ENCODE measurements at regions not wholly inside any gene's neighbourhood (a gene's known extent, or its start where the extent isn't known, plus 50 kb on each side); places are given as distances from the start of the nearest gene placed in this dataset.
A peak's percentile ranks its signal among the peaks of the same experiment; 100 is the strongest.

GRCh38 chr15:91769476-91769875, 84.0 kb upstream of the SLCO3A1 start:
- DNase-seq, result no peak

- DNase-seq, result no peak
These were observed 83.6 kb upstream of the SLCO3A1 start for GRCh38 chr15:91769894-91770293.

GRCh38 chr15:91776104-91776503, 77.4 kb upstream of the SLCO3A1 start:
- DNase-seq, result no peak

- no peak for DNase-seq
These were observed 73.5 kb upstream of the SLCO3A1 start for GRCh38 chr15:91779960-91780359.

- no peak for DNase-seq
These were observed 73.1 kb upstream of the SLCO3A1 start for GRCh38 chr15:91780387-91780786.

GRCh38 chr15:91782221-91782620, 71.3 kb upstream of the SLCO3A1 start:
- DNase-seq, result no peak

- no peak for DNase-seq
These were observed 70.5 kb upstream of the SLCO3A1 start for GRCh38 chr15:91783008-91783407.

DNA sequence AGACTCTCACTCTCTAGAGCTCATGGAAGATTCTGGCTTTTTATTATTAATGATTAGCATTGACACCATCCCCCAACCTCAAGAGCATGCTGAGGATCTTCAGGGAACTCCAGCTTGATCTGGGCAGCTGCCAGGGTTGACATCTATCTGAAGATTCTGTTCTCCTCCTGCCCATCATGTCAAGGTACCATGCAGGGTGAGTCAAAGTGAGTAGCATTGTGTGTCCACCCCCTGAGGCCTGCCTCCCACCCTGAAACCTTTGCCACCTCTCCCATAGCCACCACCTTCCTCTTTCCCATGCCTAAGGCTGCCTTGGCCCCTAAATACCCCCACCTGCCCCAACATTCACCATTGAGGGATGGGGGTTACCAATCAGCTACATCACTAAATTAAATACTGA, 70.1 kb upstream of the SLCO3A1 start:
- DNase-seq, result no peak

DNA sequence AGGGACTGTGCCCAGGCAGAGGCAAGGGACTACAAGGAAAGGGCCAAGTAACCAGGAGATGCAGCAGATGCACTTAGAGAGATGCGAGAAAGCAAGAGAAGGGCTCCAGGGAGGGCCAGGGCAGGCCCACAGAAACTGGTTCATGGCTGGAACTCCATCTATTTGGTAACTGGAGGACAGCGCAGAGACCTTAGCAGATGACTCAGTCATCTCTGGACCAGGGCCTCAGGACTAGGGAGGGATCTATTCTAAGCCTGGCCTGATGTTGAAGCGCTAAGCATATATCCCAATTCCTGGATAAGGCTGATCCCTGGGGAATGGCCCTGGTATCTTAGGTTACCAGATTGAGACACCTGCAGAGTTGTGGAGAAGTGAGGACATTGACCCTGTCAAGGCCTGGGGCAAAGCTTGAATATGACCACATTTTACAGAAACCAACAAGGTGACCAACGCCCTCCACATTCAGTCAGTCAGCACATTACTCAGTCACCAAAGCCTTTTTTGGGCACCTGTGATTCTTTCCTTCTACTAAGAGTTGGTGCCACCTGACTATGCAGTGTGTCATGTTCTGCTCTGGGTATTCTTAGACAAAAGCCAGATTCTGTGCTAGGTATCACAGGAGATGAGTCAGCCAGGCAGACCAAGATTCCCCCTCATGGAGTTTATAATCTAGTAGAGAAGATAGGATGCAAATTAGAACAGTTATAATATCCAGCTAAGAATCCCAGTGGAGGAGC, 68.4 kb upstream of the SLCO3A1 start:
- no peak for DNase-seq

DNA sequence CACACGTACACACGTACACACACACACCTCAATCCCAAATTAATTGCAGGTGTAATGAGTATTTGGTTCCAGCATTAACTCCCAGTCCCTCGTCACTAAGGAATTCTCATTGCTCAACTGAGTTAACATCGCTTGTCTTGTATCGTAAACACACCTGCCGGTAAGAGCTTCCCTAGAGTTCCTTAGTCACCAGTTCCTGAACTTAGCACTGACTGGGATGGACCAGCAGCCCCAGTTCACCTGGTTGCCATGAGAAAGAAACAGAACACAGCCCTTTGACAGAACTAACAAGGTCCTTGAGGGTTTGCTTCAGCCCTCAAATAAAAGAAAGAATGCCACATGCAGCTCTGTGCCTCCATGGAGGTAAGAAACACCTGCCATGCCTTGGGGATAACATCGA, 66.3 kb upstream of the SLCO3A1 start:
- no peak for DNase-seq

DNA sequence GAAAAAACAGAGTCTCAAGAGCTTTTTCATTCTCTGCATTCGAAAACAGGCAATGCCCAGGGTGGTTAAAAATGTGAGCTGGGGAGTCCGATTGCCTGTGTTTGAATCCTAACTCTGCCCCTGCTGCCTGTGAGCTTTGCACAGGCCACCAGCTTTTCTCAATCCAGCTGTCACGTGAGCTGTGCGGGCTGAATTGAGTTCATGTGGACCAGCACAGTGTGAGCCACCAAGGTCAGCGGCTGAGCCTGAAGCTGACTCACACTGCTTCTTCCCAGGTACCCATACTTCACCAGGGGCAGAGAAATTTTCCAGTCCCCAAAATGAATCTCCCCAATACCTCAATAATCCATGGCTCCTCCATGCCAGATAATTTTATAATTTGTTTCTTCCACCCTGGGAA, 64.4 kb upstream of the SLCO3A1 start:
- DNase-seq, result no peak

GRCh38 chr15:91790836-91791235, 62.7 kb upstream of the SLCO3A1 start:
- no peak for DNase-seq

GRCh38 chr15:91793771-91794170, 59.7 kb upstream of the SLCO3A1 start:
- peak in 1 of 2 experiments; percentile 36 for DNase-seq

GRCh38 chr15:91795235-91795634, 58.3 kb upstream of the SLCO3A1 start:
- no peak for DNase-seq

- DNase-seq, result no peak
These were observed 51.5 kb upstream of the SLCO3A1 start for GRCh38 chr15:91801836-91802534.

DNA sequence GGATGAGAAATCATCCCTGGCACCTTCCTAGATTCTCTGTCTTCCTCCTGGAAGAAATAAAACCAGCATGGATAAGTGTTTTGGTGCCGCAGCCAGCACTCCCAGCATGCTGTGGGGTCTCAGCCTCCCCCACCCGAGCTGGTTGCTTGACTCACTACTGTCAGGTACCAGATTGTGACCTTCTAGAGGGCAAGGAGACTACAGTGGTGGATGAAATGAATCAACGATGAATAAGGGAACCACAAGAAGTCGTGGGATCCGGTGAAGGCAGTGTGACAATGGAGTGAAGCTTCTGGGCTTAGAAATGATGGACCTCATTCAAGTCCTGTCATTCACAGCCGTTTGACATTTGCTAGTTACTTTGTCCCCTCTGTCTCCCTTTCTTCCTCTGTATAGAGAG, 50.2 kb upstream of the SLCO3A1 start:
- no peak for DNase-seq
